Activated B cell treated with CpG ODN at 0.5 μM for 24 hours (primary cell): ENCODE measurements at regions not wholly inside any gene's neighbourhood (a gene's known extent, or its start where the extent isn't known, plus 50 kb on each side); places are given as distances from the start of the nearest gene placed in this dataset.

Source experiments
- ATAC-seq: fragments of 200-7000 bp; cut with Tn5 transposase; one replicate; pipeline ENCODE4 v1.10.0; 2021; ENCODE audit warnings: low read depth, mild to moderate bottlenecking, moderate library complexity
- CTCF ChIA-PET: fragments of 350-600 bp; sonication (Branson Sonifier 250); formaldehyde crosslinking; loops from one replicate; lab custom pipeline; 2021; ENCODE audit warnings: antibody characterized with exemption; lab: Charles Lee
- POLR2A ChIA-PET: fragments of 350-600 bp; sonication (Branson Sonifier 250); formaldehyde crosslinking; loops from one replicate; lab custom pipeline; 2021; ENCODE audit warnings: antibody characterized with exemption; lab: Charles Lee
- DNase-seq: peaks from one replicate; pipeline ENCODE4 v3.0.0; 2022
- H3K27ac Mint-ChIP-seq: one replicate; pipeline ENCODE4 v1.8.0; 2020; ENCODE audit warnings: mixed read lengths
- H3K27me3 Mint-ChIP-seq: one replicate; pipeline ENCODE4 v1.8.0; 2021; ENCODE audit warnings: mixed read lengths
- H3K36me3 Mint-ChIP-seq: one replicate; pipeline ENCODE4 v1.8.0; 2021; ENCODE audit warnings: low read depth, mixed read lengths
- H3K4me1 Mint-ChIP-seq: one replicate; pipeline ENCODE4 v1.8.0; 2021; ENCODE audit warnings: mixed read lengths
- H3K4me3 Mint-ChIP-seq: one replicate; pipeline ENCODE4 v1.8.0; 2020; ENCODE audit warnings: mild to moderate bottlenecking, mixed read lengths
- H3K9me3 Mint-ChIP-seq: one replicate; pipeline ENCODE4 v1.8.0; 2020; ENCODE audit warnings: mixed read lengths
- intact Hi-C: fragments of 100-400 bp; cut with micrococcal nuclease; formaldehyde crosslinking; loops from one replicate; pipeline ENCODE4 v1.15.1; 2024
- TF ChIP-seq, protein P1 (sequence below): fragments of 200-600 bp; IDR thresholded peaks from one replicate; pipeline ENCODE4 v1.8.0; 2022; ENCODE audit warnings: antibody characterized with exemption, mild to moderate bottlenecking

- ATAC-seq: no peak
- CTCF ChIA-PET: no interaction called here
Measured at GRCh38 chr13:29676535-29676934, 81.0 kb upstream of the SLC7A1 start.

GRCh38 chr13:29674532-29674931 lies 79.0 kb upstream of the SLC7A1 start:
- Mint-ChIP-seq H3K9me3 (no peaks in the 10 kb centered on the region), H3K4me3 (no peak overlapping the region), H3K36me3 (no peaks in the 10 kb centered on the region), H3K4me1 (no peaks in the 10 kb centered on the region), H3K27ac (no peak overlapping the region), H3K27me3 (peaks cover 2% of the 10 kb centered on the region)
- ChIA-PET POLR2A (no interaction called here), CTCF (no interaction called here)
- no peak for DNase-seq
- TF ChIP-seq, protein P1, sequence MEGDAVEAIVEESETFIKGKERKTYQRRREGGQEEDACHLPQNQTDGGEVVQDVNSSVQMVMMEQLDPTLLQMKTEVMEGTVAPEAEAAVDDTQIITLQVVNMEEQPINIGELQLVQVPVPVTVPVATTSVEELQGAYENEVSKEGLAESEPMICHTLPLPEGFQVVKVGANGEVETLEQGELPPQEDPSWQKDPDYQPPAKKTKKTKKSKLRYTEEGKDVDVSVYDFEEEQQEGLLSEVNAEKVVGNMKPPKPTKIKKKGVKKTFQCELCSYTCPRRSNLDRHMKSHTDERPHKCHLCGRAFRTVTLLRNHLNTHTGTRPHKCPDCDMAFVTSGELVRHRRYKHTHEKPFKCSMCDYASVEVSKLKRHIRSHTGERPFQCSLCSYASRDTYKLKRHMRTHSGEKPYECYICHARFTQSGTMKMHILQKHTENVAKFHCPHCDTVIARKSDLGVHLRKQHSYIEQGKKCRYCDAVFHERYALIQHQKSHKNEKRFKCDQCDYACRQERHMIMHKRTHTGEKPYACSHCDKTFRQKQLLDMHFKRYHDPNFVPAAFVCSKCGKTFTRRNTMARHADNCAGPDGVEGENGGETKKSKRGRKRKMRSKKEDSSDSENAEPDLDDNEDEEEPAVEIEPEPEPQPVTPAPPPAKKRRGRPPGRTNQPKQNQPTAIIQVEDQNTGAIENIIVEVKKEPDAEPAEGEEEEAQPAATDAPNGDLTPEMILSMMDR: no peak
- ATAC-seq: no peak
- intact Hi-C loops: no loop called here

More at GRCh38 chr13:29676535-29676934, 81.0 kb upstream of the SLC7A1 start:
- peaks cover 6% of the 10 kb centered on the region for H3K27me3 Mint-ChIP-seq
- DNase-seq: no peak
- no peaks in the 10 kb centered on the region for H3K36me3 Mint-ChIP-seq
- POLR2A ChIA-PET: no interaction called here
- H3K27ac Mint-ChIP-seq: no peak overlapping the region
- no peak overlapping the region for H3K4me3 Mint-ChIP-seq
- intact Hi-C loops: no loop called here
- H3K9me3 Mint-ChIP-seq: no peaks in the 10 kb centered on the region
- H3K4me1 Mint-ChIP-seq: no peaks in the 10 kb centered on the region
- TF ChIP-seq, protein P1: no peak

GRCh38 chr13:29664591-29664990 lies 69.1 kb upstream of the SLC7A1 start:
- ATAC-seq: no peak
- Mint-ChIP-seq H3K4me3 (no peak overlapping the region), H3K27ac (no peak overlapping the region), H3K4me1 (peaks cover 4% of the 10 kb centered on the region), H3K36me3 (peaks cover 2% of the 10 kb centered on the region), H3K27me3 (peaks cover 17% of the 10 kb centered on the region), H3K9me3 (peaks cover 8% of the 10 kb centered on the region)
- DNase-seq: no peak
- ChIA-PET POLR2A (no interaction called here), CTCF (no interaction called here)
- intact Hi-C loops: no loop called here
- TF ChIP-seq, protein P1: no peak

DNA sequence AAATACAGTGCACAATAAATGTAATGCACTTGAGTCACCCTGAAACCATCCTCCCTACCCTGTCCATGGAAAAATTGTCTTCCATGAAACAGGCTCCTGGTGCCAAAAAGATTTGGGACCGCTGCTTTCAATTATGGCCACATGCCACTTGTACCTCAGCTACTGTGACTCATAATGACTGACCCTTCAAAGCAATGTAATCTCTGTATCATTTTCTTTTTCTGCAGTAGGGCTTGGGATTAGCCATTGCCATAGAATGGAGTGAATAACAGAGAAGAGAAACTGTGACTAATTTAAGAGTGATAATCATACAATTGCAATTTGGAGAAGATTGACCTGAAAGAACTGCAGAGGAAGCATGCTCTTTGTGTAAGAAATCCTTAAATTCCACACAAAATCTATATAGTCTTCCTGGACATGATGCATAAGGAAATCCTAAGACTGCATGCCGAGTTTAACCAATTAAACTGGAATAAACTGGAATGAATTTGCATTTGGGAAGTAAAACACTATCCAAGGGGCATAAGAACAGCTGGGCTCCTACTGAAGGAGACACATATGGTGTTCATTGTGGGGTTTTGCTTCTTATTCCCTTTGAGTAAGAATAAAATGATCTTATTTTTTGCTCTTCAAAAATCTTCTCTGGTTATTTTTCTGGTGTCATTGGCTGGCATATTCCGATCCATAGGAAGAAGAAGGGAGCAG lies 59.5 kb upstream of the SLC7A1 start:
- H3K4me3 Mint-ChIP-seq: no peak overlapping the region

DNA sequence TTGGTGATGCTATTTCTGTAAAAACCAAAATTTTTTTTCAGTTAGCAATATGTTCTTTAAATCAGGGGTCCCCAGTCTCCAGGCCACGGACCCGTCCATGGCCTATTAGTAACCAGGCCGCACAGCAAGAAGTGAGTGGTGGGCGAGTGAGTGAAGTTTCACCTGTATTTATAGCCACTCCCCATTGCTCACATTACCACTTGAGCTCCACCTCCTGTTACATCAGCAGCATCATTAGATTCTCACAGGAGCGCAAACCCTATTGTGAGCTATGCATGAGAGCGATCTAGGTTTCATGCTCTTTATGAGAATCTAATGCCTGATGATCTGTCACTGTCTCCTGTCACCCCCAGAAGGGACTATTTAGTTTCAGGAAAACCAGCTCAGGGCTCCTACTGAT lies 58.9 kb upstream of the SLC7A1 start:
- POLR2A ChIA-PET: no interaction called here
- no peaks in the 10 kb centered on the region for H3K4me1 Mint-ChIP-seq
- intact Hi-C loops: no loop called here
- H3K4me3 Mint-ChIP-seq: no peak overlapping the region
- TF ChIP-seq, protein P1: no peak
- no peak overlapping the region for H3K27ac Mint-ChIP-seq
- DNase-seq (no peak), ATAC-seq (no peak)
- CTCF ChIA-PET: no interaction called here
- H3K27me3 Mint-ChIP-seq: peaks cover 14% of the 10 kb centered on the region
- no peaks in the 10 kb centered on the region for H3K36me3 Mint-ChIP-seq
- peaks cover 16% of the 10 kb centered on the region for H3K9me3 Mint-ChIP-seq

More for the DNA sequence above, 59.5 kb upstream of the SLC7A1 start:
- Mint-ChIP-seq H3K36me3 (peaks cover 2% of the 10 kb centered on the region), H3K27me3 (peaks cover 14% of the 10 kb centered on the region), H3K4me1 (no peaks in the 10 kb centered on the region), H3K9me3 (peaks cover 19% of the 10 kb centered on the region), H3K27ac (no peak overlapping the region)
- intact Hi-C loops: no loop called here
- ATAC-seq (no peak), DNase-seq (no peak)
- CTCF ChIA-PET: no interaction called here
- POLR2A ChIA-PET: no interaction called here
- TF ChIP-seq, protein P1: no peak
